GM19043 (cell line): ENCODE measurements at regions not wholly inside any gene's neighbourhood (a gene's known extent, or its start where the extent isn't known, plus 50 kb on each side); places are given as distances from the start of the nearest gene placed in this dataset.

Experiments
- ATAC-seq: cut with Tn5 transposase; IDR thresholded peaks from one replicate; pipeline ENCODE4 v1.9.1; 2021; ENCODE audit warnings: low read depth; ENCODE audit not compliant: unreplicated experiment

- ATAC-seq: no peak
These were observed 95.8 kb upstream of the SPATA31C2 start for GRCh38 chr9:88234114-88234513.

GRCh38 chr9:88233091-88233490, 94.8 kb upstream of the SPATA31C2 start:
- ATAC-seq: no peak

- ATAC-seq: no peak
These were observed 92.3 kb upstream of the SPATA31C2 start for GRCh38 chr9:88230612-88231011.

GRCh38 chr9:88229434-88229833, 91.2 kb upstream of the SPATA31C2 start:
- ATAC-seq: no peak

GRCh38 chr9:88224938-88225337, 86.7 kb upstream of the SPATA31C2 start:
- no peak for ATAC-seq

- no peak for ATAC-seq
These were observed 82.8 kb upstream of the SPATA31C2 start for GRCh38 chr9:88221105-88221504.

- no peak for ATAC-seq
These were observed 82.4 kb upstream of the SPATA31C2 start for GRCh38 chr9:88220652-88221051.

- ATAC-seq: no peak
These were observed 81.3 kb upstream of the SPATA31C2 start for GRCh38 chr9:88219601-88220000.

- no peak for ATAC-seq
These were observed 80.5 kb upstream of the SPATA31C2 start for GRCh38 chr9:88218726-88219125.

GRCh38 chr9:88216126-88216995, 78.1 kb upstream of the SPATA31C2 start:
- no peak for ATAC-seq

GRCh38 chr9:88215196-88216125, 77.2 kb upstream of the SPATA31C2 start:
- no peak for ATAC-seq

GRCh38 chr9:88202321-88202720, 64.0 kb upstream of the SPATA31C2 start:
- no peak for ATAC-seq

- ATAC-seq: no peak
These were observed 60.1 kb upstream of the SPATA31C2 start for GRCh38 chr9:88198341-88198807.

GRCh38 chr9:88197781-88198340, 59.6 kb upstream of the SPATA31C2 start:
- ATAC-seq: no peak

- ATAC-seq: no peak
These were observed 58.7 kb upstream of the SPATA31C2 start for GRCh38 chr9:88197016-88197415.

- no peak for ATAC-seq
These were observed 58.0 kb upstream of the SPATA31C2 start for GRCh38 chr9:88196142-88196790.

- no peak for ATAC-seq
These were observed 55.5 kb upstream of the SPATA31C2 start for GRCh38 chr9:88193766-88194165.

GRCh38 chr9:88191456-88191855, 53.2 kb upstream of the SPATA31C2 start:
- ATAC-seq: no peak

GRCh38 chr9:88189371-88189770, 51.1 kb upstream of the SPATA31C2 start:
- ATAC-seq: no peak
